ENCODE measurements at regions not wholly inside any gene's neighbourhood (a gene's known extent, or its start where the extent isn't known, plus 50 kb on each side); places are given as distances from the start of the nearest gene placed in this dataset.

DNA sequence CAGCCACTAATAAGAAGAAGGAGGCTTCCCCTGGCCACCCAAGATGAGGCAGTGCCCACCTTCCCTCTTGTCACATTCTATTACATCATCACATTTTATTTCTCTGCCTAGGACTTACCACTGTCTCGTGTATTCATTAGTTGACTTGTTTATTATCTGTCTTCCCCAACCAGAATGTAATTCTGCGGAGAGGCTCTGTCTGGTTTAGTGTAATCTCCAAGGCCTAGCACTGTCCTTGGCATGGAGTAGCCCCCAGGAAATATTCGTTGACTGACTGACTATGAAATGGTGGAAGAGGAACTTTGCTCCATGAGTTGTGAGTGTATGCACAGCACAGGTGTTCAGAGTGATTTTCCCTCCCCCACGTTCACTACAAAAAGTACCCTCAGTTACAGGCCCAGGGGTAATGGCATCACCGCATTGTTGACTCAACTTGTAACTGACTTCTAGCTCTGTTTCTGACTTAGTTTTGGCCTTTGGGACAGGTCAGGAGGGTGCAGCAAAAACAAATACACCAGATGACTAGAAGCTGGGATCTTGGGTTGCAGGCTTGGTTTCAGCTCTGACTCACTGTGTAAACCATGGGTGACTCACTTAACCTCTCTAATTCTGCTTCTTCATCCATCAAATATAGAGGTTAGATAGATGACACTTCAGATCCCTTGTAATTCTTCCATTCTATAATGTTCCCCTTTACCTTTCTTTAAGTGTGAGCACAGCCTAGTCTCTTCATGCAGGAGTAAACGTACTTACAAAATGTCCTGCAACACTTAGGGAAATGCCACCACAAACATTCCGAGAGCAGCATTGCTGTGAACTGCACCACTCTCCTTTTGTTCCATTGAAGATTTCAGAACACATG lies 229.7 kb downstream of the KCNRG start:
- TF ChIP-seq CTCF (IDR thresholded peaks at IDR 0.05) (no peak), POLR2A (IDR thresholded peaks at IDR 0.05; ENCODE audit: low read depth) (no peak), POLR2AphosphoS5 (IDR thresholded peaks at IDR 0.05) (no peak), EP300 (IDR thresholded peaks at IDR 0.05) (no peak)

All from esophagus muscularis mucosa (tissue), 4 donors.